Activated B cell treated with CpG ODN at 0.5 μM for 24 hours (primary cell): ENCODE measurements at regions not wholly inside any gene's neighbourhood (a gene's known extent, or its start where the extent isn't known, plus 50 kb on each side); places are given as distances from the start of the nearest gene placed in this dataset.

ENCODE experiments used
- ATAC-seq: fragments of 200-7000 bp; cut with Tn5 transposase; one replicate; pipeline ENCODE4 v1.10.0; 2021; ENCODE audit warnings: low read depth, mild to moderate bottlenecking, moderate library complexity
- CTCF ChIA-PET: fragments of 350-600 bp; sonication (Branson Sonifier 250); formaldehyde crosslinking; loops from one replicate; lab custom pipeline; 2021; ENCODE audit warnings: antibody characterized with exemption; lab: Charles Lee
- POLR2A ChIA-PET: fragments of 350-600 bp; sonication (Branson Sonifier 250); formaldehyde crosslinking; loops from one replicate; lab custom pipeline; 2021; ENCODE audit warnings: antibody characterized with exemption; lab: Charles Lee
- DNase-seq: peaks from one replicate; pipeline ENCODE4 v3.0.0; 2022
- H3K27ac Mint-ChIP-seq: one replicate; pipeline ENCODE4 v1.8.0; 2020; ENCODE audit warnings: mixed read lengths
- H3K27me3 Mint-ChIP-seq: one replicate; pipeline ENCODE4 v1.8.0; 2021; ENCODE audit warnings: mixed read lengths
- H3K36me3 Mint-ChIP-seq: one replicate; pipeline ENCODE4 v1.8.0; 2021; ENCODE audit warnings: low read depth, mixed read lengths
- H3K4me1 Mint-ChIP-seq: one replicate; pipeline ENCODE4 v1.8.0; 2021; ENCODE audit warnings: mixed read lengths
- H3K4me3 Mint-ChIP-seq: one replicate; pipeline ENCODE4 v1.8.0; 2020; ENCODE audit warnings: mild to moderate bottlenecking, mixed read lengths
- H3K9me3 Mint-ChIP-seq: one replicate; pipeline ENCODE4 v1.8.0; 2020; ENCODE audit warnings: mixed read lengths
- CTCF ChIP-seq: fragments of 200-600 bp; IDR thresholded peaks from one replicate; pipeline ENCODE4 v1.8.0; 2022; ENCODE audit warnings: antibody characterized with exemption, mild to moderate bottlenecking
- intact Hi-C: fragments of 100-400 bp; cut with micrococcal nuclease; formaldehyde crosslinking; loops from one replicate; pipeline ENCODE4 v1.15.1; 2024

GRCh38 chr6:126570507-126570906, 230.6 kb downstream of the CENPW start:
- no peak for ATAC-seq
- no peaks in the 10 kb centered on the region for H3K9me3 Mint-ChIP-seq
- DNase-seq = no peak
- H3K36me3 Mint-ChIP-seq = no peaks in the 10 kb centered on the region
- H3K4me3 Mint-ChIP-seq = no peak overlapping the region
- no peaks in the 10 kb centered on the region for H3K27me3 Mint-ChIP-seq
- no peak overlapping the region for H3K27ac Mint-ChIP-seq
- no peaks in the 10 kb centered on the region for H3K4me1 Mint-ChIP-seq
- TF ChIP-seq CTCF = no peak
- intact Hi-C loops = no loop called here
- POLR2A ChIA-PET = no interaction called here
- CTCF ChIA-PET = no interaction called here

GRCh38 chr6:126574301-126574700, 234.4 kb downstream of the CENPW start:
- no peak for ATAC-seq
- Mint-ChIP-seq H3K27ac (no peak overlapping the region), H3K27me3 (no peaks in the 10 kb centered on the region), H3K4me3 (no peak overlapping the region), H3K36me3 (no peaks in the 10 kb centered on the region), H3K9me3 (no peaks in the 10 kb centered on the region), H3K4me1 (no peaks in the 10 kb centered on the region)
- DNase-seq = no peak
- intact Hi-C loops = no loop called here
- ChIA-PET POLR2A (no interaction called here), CTCF (no interaction called here)
- no peak for TF ChIP-seq CTCF

GRCh38 chr6:126581316-126581715, 241.4 kb downstream of the CENPW start:
- no peak for DNase-seq
- Mint-ChIP-seq H3K36me3 (no peaks in the 10 kb centered on the region), H3K4me3 (no peak overlapping the region), H3K27me3 (no peaks in the 10 kb centered on the region), H3K4me1 (no peaks in the 10 kb centered on the region), H3K27ac (no peak overlapping the region), H3K9me3 (no peaks in the 10 kb centered on the region)
- intact Hi-C loops = no loop called here
- CTCF ChIA-PET = no interaction called here
- POLR2A ChIA-PET = no interaction called here
- ATAC-seq = no peak
- no peak for TF ChIP-seq CTCF

GRCh38 chr6:126600258-126600916, 260.5 kb downstream of the CENPW start:
- Mint-ChIP-seq H3K4me3 (no peak overlapping the region), H3K9me3 (no peaks in the 10 kb centered on the region), H3K27ac (no peak overlapping the region), H3K36me3 (no peaks in the 10 kb centered on the region), H3K27me3 (no peaks in the 10 kb centered on the region), H3K4me1 (no peaks in the 10 kb centered on the region)
- DNase-seq = no peak
- ATAC-seq = no peak
- ChIA-PET POLR2A (no interaction called here), CTCF (no interaction called here)
- no peak for TF ChIP-seq CTCF
- intact Hi-C loops = no loop called here

GRCh38 chr6:126603410-126603809, 263.5 kb downstream of the CENPW start:
- intact Hi-C loops = no loop called here
- H3K4me3 Mint-ChIP-seq = no peak overlapping the region
- POLR2A ChIA-PET = no interaction called here

More at GRCh38 chr6:126603410-126603809, 263.5 kb downstream of the CENPW start:
- DNase-seq (no peak), ATAC-seq (no peak)
- Mint-ChIP-seq H3K27ac (no peak overlapping the region), H3K27me3 (no peaks in the 10 kb centered on the region), H3K9me3 (no peaks in the 10 kb centered on the region), H3K36me3 (no peaks in the 10 kb centered on the region), H3K4me1 (no peaks in the 10 kb centered on the region)
- TF ChIP-seq CTCF = no peak
- CTCF ChIA-PET = no interaction called here
